H9 (cell line): ENCODE measurements at regions not wholly inside any gene's neighbourhood (a gene's known extent, or its start where the extent isn't known, plus 50 kb on each side); places are given as distances from the start of the nearest gene placed in this dataset.
"Not testable (repeated sequence)": the region's sequence is repeated elsewhere in the genome, so short reads cannot be mapped to it uniquely, and the experiment has no call there.

Experiments used
- DNase-seq: peaks from one replicate; pipeline ENCODE4 v3.0.0-alpha.2; 2017
- H2AFZ ChIP-seq: one replicate; pipeline ENCODE4 v1.6.1; 2013; ENCODE audit warnings: mild to moderate bottlenecking, low read length, control low read depth, moderate library complexity
- H2AK5ac ChIP-seq: 2 replicates; pipeline ENCODE4 v1.6.1; 2013; ENCODE audit warnings: low read length, control low read depth, mixed read lengths; ENCODE audit not compliant: insufficient read length
- H2BK120ac ChIP-seq: one replicate; pipeline ENCODE4 v1.6.1; 2013; ENCODE audit warnings: low read depth, mild to moderate bottlenecking, low read length, control low read depth, inconsistent platforms; ENCODE audit not compliant: poor library complexity, severe bottlenecking
- H2BK12ac ChIP-seq: 2 replicates; pipeline ENCODE4 v1.6.1; 2013; ENCODE audit warnings: low read length, control low read depth, mixed read lengths, low read depth; ENCODE audit not compliant: insufficient read length
- H2BK15ac ChIP-seq: 2 replicates; pipeline ENCODE4 v1.6.1; 2013; ENCODE audit warnings: low read depth, low read length, control low read depth
- H2BK20ac ChIP-seq: one replicate; pipeline ENCODE4 v1.6.1; 2013; ENCODE audit warnings: low read depth, mild to moderate bottlenecking, low read length, control low read depth, inconsistent platforms; ENCODE audit not compliant: poor library complexity, severe bottlenecking
- H2BK5ac ChIP-seq: 2 replicates; pipeline ENCODE4 v1.6.1; 2013; ENCODE audit warnings: low read length, control low read depth, mixed read lengths; ENCODE audit not compliant: insufficient read length
- H3K14ac ChIP-seq: 2 replicates; pipeline ENCODE4 v1.6.1; 2013; ENCODE audit warnings: low read length, control low read depth; ENCODE audit not compliant: insufficient read depth
- H3K18ac ChIP-seq: 2 replicates; pipeline ENCODE4 v1.6.1; 2013; ENCODE audit warnings: low read depth, mild to moderate bottlenecking, mixed read lengths, low read length, control low read depth; ENCODE audit not compliant: insufficient read length
- H3K23ac ChIP-seq: 2 replicates; pipeline ENCODE4 v1.6.1; 2013; ENCODE audit warnings: low read length, control low read depth, mixed read lengths, low read depth; ENCODE audit not compliant: insufficient read length
- H3K23me2 ChIP-seq: 2 replicates; pipeline ENCODE4 v1.6.1; 2013; ENCODE audit warnings: low read depth, mild to moderate bottlenecking, mixed read lengths, low read length, control low read depth; ENCODE audit not compliant: insufficient read length, poor library complexity, severe bottlenecking
- H3K27ac ChIP-seq: 2 replicates; pipeline ENCODE4 v1.5.1; 2013; ENCODE audit warnings: low read length, control low read depth, mixed read lengths, low read depth; ENCODE audit not compliant: insufficient read length
- H3K27me3 ChIP-seq: 2 replicates; pipeline ENCODE4 v1.6.1; 2013; ENCODE audit warnings: low read length, control low read depth, inconsistent platforms; ENCODE audit not compliant: insufficient read depth
- H3K4ac ChIP-seq: 2 replicates; pipeline ENCODE4 v1.6.1; 2013; ENCODE audit warnings: low read depth, mild to moderate bottlenecking, control low read depth, inconsistent platforms, low read length, moderate library complexity
- H3K4me1 ChIP-seq: 2 replicates; pipeline ENCODE4 v1.6.1; 2013; ENCODE audit warnings: low read length, control low read depth, inconsistent platforms; ENCODE audit not compliant: insufficient read depth
- H3K4me2 ChIP-seq: 2 replicates; pipeline ENCODE4 v1.6.1; 2013; ENCODE audit warnings: low read length, control low read depth, mixed read lengths; ENCODE audit not compliant: insufficient read length, insufficient read depth
- H3K56ac ChIP-seq: 2 replicates; pipeline ENCODE4 v1.6.1; 2013; ENCODE audit warnings: low read depth, mild to moderate bottlenecking, mixed read lengths, low read length, control low read depth; ENCODE audit not compliant: insufficient read length
- H3K79me1 ChIP-seq: 2 replicates; pipeline ENCODE4 v1.6.1; 2013; ENCODE audit warnings: low read depth, mild to moderate bottlenecking, moderate library complexity, low read length, control low read depth, inconsistent platforms; ENCODE audit not compliant: insufficient read depth, poor library complexity, severe bottlenecking
- H3K79me2 ChIP-seq: 2 replicates; pipeline ENCODE4 v1.6.1; 2013; ENCODE audit warnings: low read length, control low read depth, inconsistent platforms; ENCODE audit not compliant: insufficient read depth
- H3K9ac ChIP-seq: 2 replicates; pipeline ENCODE4 v1.6.1; 2013; ENCODE audit warnings: low read length, control low read depth, mixed read lengths; ENCODE audit not compliant: insufficient read length; ENCODE audit errors: extremely low read depth
- H3K9me3 ChIP-seq: one replicate; pipeline ENCODE4 v1.6.1; 2013; ENCODE audit warnings: low read depth, low read length, inconsistent platforms; ENCODE audit not compliant: control insufficient read depth
- H3T11ph ChIP-seq: one replicate; pipeline ENCODE4 v1.6.1; 2013; ENCODE audit warnings: mild to moderate bottlenecking, low read length, control low read depth, inconsistent platforms
- H4K20me1 ChIP-seq: one replicate; pipeline ENCODE4 v1.6.1; 2013; ENCODE audit not compliant: control insufficient read depth, insufficient read length, insufficient read depth
- H4K5ac ChIP-seq: 2 replicates; pipeline ENCODE4 v1.6.1; 2013; ENCODE audit warnings: low read depth, mild to moderate bottlenecking, mixed read lengths, low read length, control low read depth; ENCODE audit not compliant: insufficient read length
- H4K8ac ChIP-seq: replicated peaks from 2 replicates; pipeline ENCODE4 v1.6.1; 2013; ENCODE audit warnings: low read length, control low read depth, mixed read lengths, low read depth; ENCODE audit not compliant: insufficient read length
- H4K91ac ChIP-seq: 2 replicates; pipeline ENCODE4 v1.6.1; 2013; ENCODE audit warnings: low read depth, mild to moderate bottlenecking, moderate library complexity, mixed read lengths, low read length, control low read depth; ENCODE audit not compliant: insufficient read length
- H3K27ac Mint-ChIP-seq, 3 experiments: 2 replicates in 2 of 3; 3 replicates in 1 of 3; pipeline ENCODE4 v1.8.0; 2020 to 2021; ENCODE audit warnings: mixed read lengths in 3 of 3, mild to moderate bottlenecking in 1 of 3, moderate library complexity in 1 of 3
- H3K27me3 Mint-ChIP-seq: 2 replicates; pipeline ENCODE4 v1.8.0; 2021; ENCODE audit warnings: low read depth, mild to moderate bottlenecking, moderate library complexity, mixed read lengths
- H3K36me3 Mint-ChIP-seq, 3 experiments: 2 replicates in 2 of 3; 3 replicates in 1 of 3; pipeline ENCODE4 v1.8.0; 2020 to 2021; ENCODE audit warnings: low read depth in 3 of 3, mixed read lengths in 3 of 3; ENCODE audit not compliant: insufficient read depth in 1 of 3
- H3K4me1 Mint-ChIP-seq, 2 experiments: 2 replicates each; pipeline ENCODE4 v1.8.0; 2020; ENCODE audit warnings: mixed read lengths in 2 of 2
- H3K4me3 Mint-ChIP-seq, 2 experiments: 2 replicates in 1 of 2; 3 replicates in 1 of 2; pipeline ENCODE4 v1.8.0; 2020 to 2021; ENCODE audit warnings: mild to moderate bottlenecking in 2 of 2, mixed read lengths in 2 of 2, moderate library complexity in 1 of 2
- H3K9me3 Mint-ChIP-seq, 2 experiments: 2 replicates in 1 of 2; 3 replicates in 1 of 2; pipeline ENCODE4 v1.8.0; 2020; ENCODE audit warnings: mild to moderate bottlenecking in 2 of 2, mixed read lengths in 2 of 2, moderate library complexity in 1 of 2
- WGBS: extraction: QIAGEN DNeasy Blood & Tissue Kit; methylation state at CpG from one replicate; pipeline ENCODE4 v1.1.7; 2013; ENCODE audit warnings: missing lambda C conversion rate, low lambda C conversion rate, mixed read lengths; ENCODE audit not compliant: insufficient read length; ENCODE audit errors: extremely low coverage; 5-methylcytosine and 5-hydroxymethylcytosine counted together

GRCh38 chr3:125758641-125759130, 163.4 kb upstream of the OSBPL11 start:
- not testable (repeated sequence) for H3K4me2 ChIP-seq

GRCh38 chr3:125762601-125763000, 167.3 kb upstream of the OSBPL11 start:
- H4K5ac ChIP-seq, H4K8ac ChIP-seq, H2BK120ac ChIP-seq, H3K36me3 Mint-ChIP-seq, H3K9me3 ChIP-seq, H2AK5ac ChIP-seq, H2AFZ ChIP-seq, H3K4me2 ChIP-seq, H2BK15ac ChIP-seq, DNase-seq, H3K23ac ChIP-seq, H3K4me3 Mint-ChIP-seq, H3K79me2 ChIP-seq, H4K20me1 ChIP-seq, H3K18ac ChIP-seq, H4K91ac ChIP-seq, H3K14ac ChIP-seq, H2BK12ac ChIP-seq, H2BK20ac ChIP-seq, H3K4ac ChIP-seq, H3K27ac ChIP-seq, H3K9ac ChIP-seq, H2BK5ac ChIP-seq, H3K27me3 ChIP-seq, H3K79me1 ChIP-seq, H3T11ph ChIP-seq, H3K4me1 ChIP-seq, H3K56ac ChIP-seq, H3K23me2 ChIP-seq: not testable (repeated sequence)
- Mint-ChIP-seq H3K27me3 (peaks cover 52% of the 10 kb centered on the region), H3K27ac (peak overlapping the region in 1 of 3 experiments; percentile 60; a peak in 1 of 7 replicates), H3K9me3 (peaks cover 5 to 12% of the 10 kb centered on the region in 2 experiments; a peak in 4 of 5 replicates), H3K4me1 (peaks cover 32 to 45% of the 10 kb centered on the region in 2 experiments)
- WGBS: no CpG with 5 or more reads among the region's 2 CpGs

More at GRCh38 chr3:125758641-125759130, 163.4 kb upstream of the OSBPL11 start:
- not testable (repeated sequence) for H2AK5ac ChIP-seq, H2BK20ac ChIP-seq, H2BK5ac ChIP-seq, H3K4ac ChIP-seq, H3K14ac ChIP-seq, H4K20me1 ChIP-seq, H2BK120ac ChIP-seq, H2AFZ ChIP-seq, H2BK15ac ChIP-seq, H3K79me1 ChIP-seq, H4K91ac ChIP-seq, H3K27me3 ChIP-seq, H3K79me2 ChIP-seq, H4K5ac ChIP-seq, H3K27ac Mint-ChIP-seq, H3K4me1 ChIP-seq, H3K9me3 ChIP-seq, H3K4me3 Mint-ChIP-seq, H4K8ac ChIP-seq, H3K9ac ChIP-seq, H3K18ac ChIP-seq, H3K56ac ChIP-seq, H3T11ph ChIP-seq, DNase-seq, H3K27ac ChIP-seq, H3K23me2 ChIP-seq, H2BK12ac ChIP-seq, H3K23ac ChIP-seq
- H3K4me1 Mint-ChIP-seq: peaks cover 15 to 24% of the 10 kb centered on the region in 2 experiments
- H3K9me3 Mint-ChIP-seq: peaks cover 13 to 17% of the 10 kb centered on the region in 2 experiments
- no CpG with 5 or more reads among the region's 32 CpGs for WGBS
- H3K27me3 Mint-ChIP-seq: peaks cover 29% of the 10 kb centered on the region
- peaks cover 0 to 12% (median 2%) of the 10 kb centered on the region in 3 experiments; a peak in 6 of 7 replicates for H3K36me3 Mint-ChIP-seq
